ENCODE measurements at regions not wholly inside any gene's neighbourhood (a gene's known extent, or its start where the extent isn't known, plus 50 kb on each side); places are given as distances from the start of the nearest gene placed in this dataset.

GRCh38 chr22:48837341-48837935 is 990.2 kb downstream of the BRD1 start:
- TF ChIP-seq, protein P1, sequence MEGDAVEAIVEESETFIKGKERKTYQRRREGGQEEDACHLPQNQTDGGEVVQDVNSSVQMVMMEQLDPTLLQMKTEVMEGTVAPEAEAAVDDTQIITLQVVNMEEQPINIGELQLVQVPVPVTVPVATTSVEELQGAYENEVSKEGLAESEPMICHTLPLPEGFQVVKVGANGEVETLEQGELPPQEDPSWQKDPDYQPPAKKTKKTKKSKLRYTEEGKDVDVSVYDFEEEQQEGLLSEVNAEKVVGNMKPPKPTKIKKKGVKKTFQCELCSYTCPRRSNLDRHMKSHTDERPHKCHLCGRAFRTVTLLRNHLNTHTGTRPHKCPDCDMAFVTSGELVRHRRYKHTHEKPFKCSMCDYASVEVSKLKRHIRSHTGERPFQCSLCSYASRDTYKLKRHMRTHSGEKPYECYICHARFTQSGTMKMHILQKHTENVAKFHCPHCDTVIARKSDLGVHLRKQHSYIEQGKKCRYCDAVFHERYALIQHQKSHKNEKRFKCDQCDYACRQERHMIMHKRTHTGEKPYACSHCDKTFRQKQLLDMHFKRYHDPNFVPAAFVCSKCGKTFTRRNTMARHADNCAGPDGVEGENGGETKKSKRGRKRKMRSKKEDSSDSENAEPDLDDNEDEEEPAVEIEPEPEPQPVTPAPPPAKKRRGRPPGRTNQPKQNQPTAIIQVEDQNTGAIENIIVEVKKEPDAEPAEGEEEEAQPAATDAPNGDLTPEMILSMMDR (IDR thresholded peaks at IDR 0.05) = no peak
- TF ChIP-seq POLR2A (IDR thresholded peaks at IDR 0.05) = no peak
